NB4 (cell line): ENCODE measurements at regions not wholly inside any gene's neighbourhood (a gene's known extent, or its start where the extent isn't known, plus 50 kb on each side); places are given as distances from the start of the nearest gene placed in this dataset.

Source experiments
- DNase-seq: peaks from one replicate; pipeline ENCODE4 v3.0.0; 2010; ENCODE audit warnings: low read depth
- H3K4me3 ChIP-seq: one replicate; pipeline ENCODE4 v1.5.1; 2011; ENCODE audit warnings: mild to moderate bottlenecking, low read depth, low read length, moderate library complexity
- CTCF ChIP-seq: IDR thresholded peaks from one replicate; pipeline ENCODE4 v1.5.1; 2012; ENCODE audit warnings: low read depth, low read length
- MAX ChIP-seq: IDR thresholded peaks from 2 replicates; pipeline ENCODE4 v1.6.1; 2011; ENCODE audit warnings: low read depth, low read length
- MYC ChIP-seq: IDR thresholded peaks from 2 replicates; pipeline ENCODE4 v1.6.1; 2011; ENCODE audit warnings: low read depth, low read length
- POLR2A ChIP-seq: IDR thresholded peaks from 2 replicates; pipeline ENCODE4 v1.6.1; 2011; ENCODE audit warnings: mild to moderate bottlenecking; ENCODE audit not compliant: insufficient read length; ENCODE audit errors: extremely low read depth

DNA sequence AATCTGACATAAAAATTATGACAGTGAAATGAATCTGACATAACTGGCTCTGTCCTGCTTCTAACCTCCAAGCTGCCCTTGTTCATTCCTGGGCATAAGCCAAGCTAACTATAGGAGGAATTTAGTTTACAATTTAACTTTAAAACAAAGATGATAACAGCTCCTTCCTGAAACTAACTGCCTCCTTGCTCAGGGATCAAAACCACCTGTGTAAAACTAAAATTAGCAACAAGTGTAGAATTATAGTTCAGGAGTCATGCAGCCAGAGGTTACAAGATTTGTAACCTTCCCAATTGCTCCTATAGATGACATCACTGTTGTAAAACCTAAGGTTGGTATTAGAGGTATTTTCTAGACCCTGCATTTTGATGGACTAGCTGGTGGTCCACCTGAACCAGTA lies 256.4 kb upstream of the POM121L12 start:
- no peak for DNase-seq
- TF ChIP-seq MYC (no peak), MAX (no peak), POLR2A (no peak), CTCF (no peak)
- no peak overlapping the region for H3K4me3 ChIP-seq

- no peak for DNase-seq
- no peak for TF ChIP-seq CTCF
- TF ChIP-seq MAX, result no peak
- TF ChIP-seq MYC, result no peak
- no peak for TF ChIP-seq POLR2A
- no peak overlapping the region for H3K4me3 ChIP-seq
Observed at GRCh38 chr7:52777051-52777822, 258.2 kb upstream of the POM121L12 start.

GRCh38 chr7:52775876-52776275 lies 259.6 kb upstream of the POM121L12 start:
- no peak for DNase-seq
- TF ChIP-seq POLR2A, result no peak
- no peak for TF ChIP-seq MYC
- no peak for TF ChIP-seq CTCF
- TF ChIP-seq MAX, result no peak
- no peak overlapping the region for H3K4me3 ChIP-seq

DNA sequence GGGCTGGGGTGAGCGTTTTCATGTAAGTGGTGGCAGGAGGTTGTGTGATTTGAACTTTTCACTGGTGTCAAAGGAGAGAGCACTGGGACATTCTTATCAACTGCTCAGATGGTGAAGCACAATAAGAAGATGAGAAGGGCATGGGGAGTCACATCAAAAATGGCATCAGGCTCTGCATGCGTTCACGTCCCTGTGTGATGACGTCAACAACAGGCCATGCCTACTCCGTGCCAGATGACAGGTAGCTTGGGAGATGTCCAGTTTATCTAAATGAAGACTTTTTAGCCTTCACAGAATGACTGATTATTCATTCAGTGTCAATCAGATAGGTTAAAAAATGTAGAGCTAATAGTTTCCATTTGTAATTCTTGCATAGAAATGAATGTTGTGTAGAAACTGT lies 264.3 kb upstream of the POM121L12 start:
- TF ChIP-seq POLR2A (no peak), CTCF (no peak), MAX (no peak), MYC (no peak)
- H3K4me3 ChIP-seq, result no peak overlapping the region
- no peak for DNase-seq

GRCh38 chr7:52764492-52765169 lies 270.8 kb upstream of the POM121L12 start:
- no peak for TF ChIP-seq CTCF
- TF ChIP-seq MAX, result no peak
- TF ChIP-seq MYC, result no peak
- no peak for TF ChIP-seq POLR2A
- no peak for DNase-seq
- no peak overlapping the region for H3K4me3 ChIP-seq
